A673 (cell line): ENCODE measurements at regions not wholly inside any gene's neighbourhood (a gene's known extent, or its start where the extent isn't known, plus 50 kb on each side); places are given as distances from the start of the nearest gene placed in this dataset.

Experiments
- BruUV-seq: library from RNA; stranded (reverse); fragments of 400-500 nt; replicated peaks from 2 replicates; lab custom pipeline; 2021; lab: Mats Ljungman, UMichigan
- CTCF ChIA-PET: fragments of 300-600 bp; sonication (Branson Sonifier 250); formaldehyde crosslinking; loops from one replicate; lab custom pipeline; 2022; ENCODE audit warnings: antibody characterized with exemption; lab: Charles Lee
- POLR2A ChIA-PET: fragments of 300-600 bp; sonication (Branson Sonifier 250); formaldehyde crosslinking; loops from one replicate; lab custom pipeline; 2022; ENCODE audit warnings: antibody characterized with exemption; ENCODE audit not compliant: low non-redundant PET; lab: Charles Lee
- DNase-seq: peaks from one replicate; pipeline ENCODE4 v3.0.0-alpha.2; 2015; ENCODE audit warnings: low spot score
- H3K27ac ChIP-seq: fragments of 200-600 bp; sonication (generic); 2 replicates; pipeline ENCODE4 v1.5.1; 2016; ENCODE audit warnings: mixed run types, low read depth, mild to moderate bottlenecking, mixed read lengths, antibody characterized with exemption, low read length; ENCODE audit not compliant: poor library complexity, severe bottlenecking
- H3K27me3 ChIP-seq: fragments of 200-600 bp; sonication (generic); replicated peaks from 2 replicates; pipeline ENCODE4 v1.6.1; 2017; ENCODE audit warnings: mixed run types, low read depth, mild to moderate bottlenecking, mixed read lengths, antibody characterized with exemption, low read length; ENCODE audit not compliant: insufficient read depth, poor library complexity
- H3K36me3 ChIP-seq: fragments of 200-600 bp; sonication (generic); 2 replicates; pipeline ENCODE4 v1.6.1; 2016; ENCODE audit warnings: mixed run types, mild to moderate bottlenecking, mixed read lengths, antibody characterized with exemption, low read length; ENCODE audit not compliant: insufficient read depth, poor library complexity, severe bottlenecking
- H3K4me1 ChIP-seq: fragments of 200-600 bp; sonication (generic); 2 replicates; pipeline ENCODE4 v1.6.1; 2017; ENCODE audit warnings: mixed run types, mild to moderate bottlenecking, mixed read lengths, antibody characterized with exemption, low read length; ENCODE audit not compliant: insufficient read depth, poor library complexity, severe bottlenecking
- H3K4me3 ChIP-seq: fragments of 200-600 bp; sonication (generic); 2 replicates; pipeline ENCODE4 v1.5.1; 2016; ENCODE audit warnings: low read depth, mixed run types, mild to moderate bottlenecking, mixed read lengths, low read length; ENCODE audit not compliant: poor library complexity, severe bottlenecking
- H3K9me3 ChIP-seq: fragments of 200-600 bp; sonication (generic); 2 replicates; pipeline ENCODE4 v1.6.1; 2016; ENCODE audit warnings: mixed run types, low read depth, mild to moderate bottlenecking, mixed read lengths, antibody characterized with exemption, low read length; ENCODE audit not compliant: poor library complexity, severe bottlenecking
- CTCF ChIP-seq: fragments of 300-800, 200-600 bp; sonication (generic); conservative IDR thresholded peaks from 2 replicates; pipeline ENCODE4 v1.5.1; 2017; ENCODE audit warnings: low read depth, mild to moderate bottlenecking, antibody characterized with exemption, low read length, moderate library complexity, mixed read lengths
- EZH2 ChIP-seq: fragments of 200-600 bp; sonication (generic); IDR thresholded peaks from 2 replicates; pipeline ENCODE4 v1.6.1; 2017; ENCODE audit warnings: borderline replicate concordance, low read depth, mild to moderate bottlenecking, mixed read lengths, antibody characterized with exemption, low read length; ENCODE audit not compliant: poor library complexity, severe bottlenecking
- intact Hi-C: fragments of 100-400 bp; cut with micrococcal nuclease; formaldehyde crosslinking; loops from one replicate; pipeline ENCODE4 v1.10.0; 2022; ENCODE audit not compliant: unreplicated experiment

GRCh38 chr2:6079405-6079804 is 387.2 kb downstream of the SOX11 start:
- H3K4me1 ChIP-seq: peaks cover 22% of the 10 kb centered on the region

GRCh38 chr2:6080932-6081753 is 389.0 kb downstream of the SOX11 start:
- intact Hi-C loops: no loop called here
- no TSS peak for BruUV-seq
- Histone ChIP-seq H3K27me3 (no peaks in the 10 kb centered on the region), H3K36me3 (no peaks in the 10 kb centered on the region), H3K27ac (no peak overlapping the region), H3K9me3 (no peaks in the 10 kb centered on the region), H3K4me1 (peaks cover 22% of the 10 kb centered on the region), H3K4me3 (no peak overlapping the region)
- DNase-seq: no peak
- CTCF ChIA-PET: no interaction called here
- POLR2A ChIA-PET: no interaction called here
- TF ChIP-seq CTCF (no peak), EZH2 (no peak)

More at GRCh38 chr2:6079405-6079804, 387.2 kb downstream of the SOX11 start:
- Histone ChIP-seq H3K27ac (no peak overlapping the region), H3K36me3 (no peaks in the 10 kb centered on the region), H3K27me3 (no peaks in the 10 kb centered on the region), H3K4me3 (no peak overlapping the region), H3K9me3 (no peaks in the 10 kb centered on the region)
- TF ChIP-seq CTCF: no peak
- TF ChIP-seq EZH2: no peak
- intact Hi-C loops: no loop called here
- BruUV-seq: no TSS peak
- ChIA-PET POLR2A (no interaction called here), CTCF (no interaction called here)
- no peak for DNase-seq

- no peak overlapping the region for H3K4me3 ChIP-seq
- no peaks in the 10 kb centered on the region for H3K36me3 ChIP-seq
- intact Hi-C loops: no loop called here
- POLR2A ChIA-PET: no interaction called here
- peaks cover 22% of the 10 kb centered on the region for H3K4me1 ChIP-seq
- TF ChIP-seq EZH2: no peak
- no peak for TF ChIP-seq CTCF
- no peaks in the 10 kb centered on the region for H3K9me3 ChIP-seq
- H3K27ac ChIP-seq: no peak overlapping the region
- peak; percentile 16 for DNase-seq
- CTCF ChIA-PET: no interaction called here
- BruUV-seq: no TSS peak
- H3K27me3 ChIP-seq: no peaks in the 10 kb centered on the region
Measured at GRCh38 chr2:6081955-6082624, 389.9 kb downstream of the SOX11 start.
